Osteoblast (primary cell): ENCODE measurements at regions not wholly inside any gene's neighbourhood (a gene's known extent, or its start where the extent isn't known, plus 50 kb on each side); places are given as distances from the start of the nearest gene placed in this dataset.

ENCODE experiments used
- DNase-seq: peaks from one replicate; pipeline ENCODE4 v3.0.0; 2011; ENCODE audit warnings: low spot score, mixed read lengths; ENCODE audit not compliant: insufficient read length; ENCODE audit errors: missing footprints
- H2AFZ ChIP-seq: 2 replicates; pipeline ENCODE4 v1.6.0; 2011; ENCODE audit warnings: mild to moderate bottlenecking, low read length
- H3K27ac ChIP-seq: 2 replicates; pipeline ENCODE4 v1.5.1; 2011; ENCODE audit warnings: mild to moderate bottlenecking, low read depth, low read length, moderate library complexity
- H3K27me3 ChIP-seq: 2 replicates; pipeline ENCODE4 v1.6.0; 2012; ENCODE audit warnings: mild to moderate bottlenecking, control low read depth, inconsistent platforms, low read length, moderate library complexity; ENCODE audit not compliant: insufficient read depth
- H3K36me3 ChIP-seq: 2 replicates; pipeline ENCODE4 v1.5.1; 2011; ENCODE audit warnings: mild to moderate bottlenecking, low read length, control low read depth, moderate library complexity; ENCODE audit not compliant: insufficient read depth
- H3K4me1 ChIP-seq: 2 replicates; pipeline ENCODE4 v1.5.1; 2011; ENCODE audit warnings: mild to moderate bottlenecking, low read length, control low read depth, moderate library complexity; ENCODE audit not compliant: insufficient read depth
- H3K4me2 ChIP-seq: 2 replicates; pipeline ENCODE4 v1.6.0; 2011; ENCODE audit warnings: mild to moderate bottlenecking, low read length; ENCODE audit not compliant: insufficient read depth
- H3K4me3 ChIP-seq: fragments of 200-600 bp; sonication (generic); 3 replicates; pipeline ENCODE4 v1.5.1; 2012; ENCODE audit warnings: mild to moderate bottlenecking, low read length, inconsistent platforms; ENCODE audit not compliant: insufficient read depth
- H3K79me2 ChIP-seq: 2 replicates; pipeline ENCODE4 v1.6.0; 2012; ENCODE audit warnings: mild to moderate bottlenecking, low read length, control low read depth, inconsistent platforms; ENCODE audit not compliant: insufficient read depth
- H3K9me3 ChIP-seq: 2 replicates; pipeline ENCODE4 v1.5.1; 2011; ENCODE audit warnings: low read depth, low read length, control low read depth
- H4K20me1 ChIP-seq: 2 replicates; pipeline ENCODE4 v1.6.0; 2012; ENCODE audit warnings: mild to moderate bottlenecking, low read length, control low read depth; ENCODE audit not compliant: insufficient read depth
- TF ChIP-seq, protein P1 (sequence below): IDR thresholded peaks from 2 replicates; pipeline ENCODE4 v1.5.1; 2011; ENCODE audit warnings: mild to moderate bottlenecking, low read depth, low read length, moderate library complexity; ENCODE audit errors: extremely low read depth

DNA sequence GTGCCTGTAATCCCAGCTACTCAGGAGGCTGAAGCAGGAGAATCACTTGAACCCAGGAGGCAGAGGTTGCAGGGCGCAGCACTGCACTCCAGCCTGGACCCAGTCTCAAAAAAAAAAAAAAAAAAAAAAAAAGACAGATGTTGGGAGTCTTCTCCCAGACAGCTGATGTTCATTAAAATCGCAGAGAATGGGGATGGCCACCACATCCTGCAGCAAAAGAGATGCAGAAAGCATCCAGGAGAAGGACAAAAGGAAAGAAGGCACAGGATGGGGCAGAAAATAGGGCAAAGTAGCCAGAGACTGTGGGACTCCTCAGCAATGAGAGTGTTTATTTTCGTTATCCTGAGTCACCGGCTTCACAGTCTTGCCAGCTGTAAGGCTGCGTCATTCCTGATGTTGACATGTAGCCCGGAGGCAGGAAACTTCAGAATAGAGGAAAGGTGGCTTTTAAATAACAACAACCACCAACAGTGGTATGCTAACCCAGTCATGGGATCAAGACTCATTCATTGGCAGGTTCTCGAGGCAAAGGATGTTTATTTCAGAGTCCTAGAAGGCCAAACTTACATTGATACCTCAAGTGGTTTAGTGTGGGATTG lies 149.5 kb upstream of the SVIL start:
- no peaks in the 10 kb centered on the region for H3K27me3 ChIP-seq
- H3K27ac ChIP-seq: peak overlapping the region; percentile 86
- peak overlapping the region; percentile 59 for H3K4me2 ChIP-seq
- no peaks in the 10 kb centered on the region for H3K79me2 ChIP-seq
- H3K4me1 ChIP-seq: peaks cover 12% of the 10 kb centered on the region
- no peak overlapping the region for H2AFZ ChIP-seq
- no peaks in the 10 kb centered on the region for H3K36me3 ChIP-seq
- no peaks in the 10 kb centered on the region for H4K20me1 ChIP-seq
- TF ChIP-seq, protein P1, sequence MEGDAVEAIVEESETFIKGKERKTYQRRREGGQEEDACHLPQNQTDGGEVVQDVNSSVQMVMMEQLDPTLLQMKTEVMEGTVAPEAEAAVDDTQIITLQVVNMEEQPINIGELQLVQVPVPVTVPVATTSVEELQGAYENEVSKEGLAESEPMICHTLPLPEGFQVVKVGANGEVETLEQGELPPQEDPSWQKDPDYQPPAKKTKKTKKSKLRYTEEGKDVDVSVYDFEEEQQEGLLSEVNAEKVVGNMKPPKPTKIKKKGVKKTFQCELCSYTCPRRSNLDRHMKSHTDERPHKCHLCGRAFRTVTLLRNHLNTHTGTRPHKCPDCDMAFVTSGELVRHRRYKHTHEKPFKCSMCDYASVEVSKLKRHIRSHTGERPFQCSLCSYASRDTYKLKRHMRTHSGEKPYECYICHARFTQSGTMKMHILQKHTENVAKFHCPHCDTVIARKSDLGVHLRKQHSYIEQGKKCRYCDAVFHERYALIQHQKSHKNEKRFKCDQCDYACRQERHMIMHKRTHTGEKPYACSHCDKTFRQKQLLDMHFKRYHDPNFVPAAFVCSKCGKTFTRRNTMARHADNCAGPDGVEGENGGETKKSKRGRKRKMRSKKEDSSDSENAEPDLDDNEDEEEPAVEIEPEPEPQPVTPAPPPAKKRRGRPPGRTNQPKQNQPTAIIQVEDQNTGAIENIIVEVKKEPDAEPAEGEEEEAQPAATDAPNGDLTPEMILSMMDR: no peak
- DNase-seq: peak; percentile 96
- no peaks in the 10 kb centered on the region for H3K9me3 ChIP-seq
- no peak overlapping the region for H3K4me3 ChIP-seq

DNA sequence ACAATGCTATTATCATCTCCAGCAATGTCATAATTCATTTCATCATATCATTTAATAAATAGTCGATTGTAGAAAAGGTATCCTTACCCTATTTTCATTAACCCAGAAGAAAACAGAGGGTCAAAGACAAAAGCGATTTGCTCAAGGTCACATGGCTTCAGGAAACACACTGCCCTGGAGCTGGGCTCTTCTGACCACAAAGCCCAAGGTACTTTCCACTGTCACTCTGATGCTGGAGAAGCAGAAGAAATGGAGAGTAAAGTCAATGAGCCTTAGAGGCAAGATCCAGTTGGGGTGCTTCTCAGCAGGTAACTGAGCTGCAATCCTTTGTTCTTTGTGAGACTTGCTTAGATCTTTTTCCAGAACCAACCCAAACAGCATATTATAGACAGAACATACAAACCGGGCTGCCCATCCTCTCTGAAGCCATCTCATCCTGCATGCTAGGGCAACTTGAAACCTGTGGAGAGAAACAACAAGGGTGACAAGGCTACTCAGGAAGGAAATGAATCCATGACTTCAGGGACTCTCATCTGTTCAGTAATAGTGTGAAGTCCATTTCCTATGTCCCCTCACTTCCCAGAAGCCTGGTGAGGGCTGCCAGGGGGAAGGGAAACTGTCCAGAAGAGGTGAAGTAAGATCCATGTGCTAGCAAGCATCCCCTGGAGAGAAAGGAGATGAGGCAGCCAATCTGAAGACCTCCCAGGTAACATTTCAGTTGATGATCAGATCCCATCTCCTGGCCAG lies 148.6 kb upstream of the SVIL start:
- no peak for DNase-seq
- no peak overlapping the region for H3K4me2 ChIP-seq
- no peaks in the 10 kb centered on the region for H3K36me3 ChIP-seq
- TF ChIP-seq, protein P1: no peak
- no peak overlapping the region for H3K27ac ChIP-seq
- no peaks in the 10 kb centered on the region for H4K20me1 ChIP-seq
- H3K27me3 ChIP-seq: no peaks in the 10 kb centered on the region
- no peak overlapping the region for H3K4me3 ChIP-seq
- peaks cover 12% of the 10 kb centered on the region for H3K4me1 ChIP-seq
- H3K9me3 ChIP-seq: no peaks in the 10 kb centered on the region
- H2AFZ ChIP-seq: no peak overlapping the region
- no peaks in the 10 kb centered on the region for H3K79me2 ChIP-seq

DNA sequence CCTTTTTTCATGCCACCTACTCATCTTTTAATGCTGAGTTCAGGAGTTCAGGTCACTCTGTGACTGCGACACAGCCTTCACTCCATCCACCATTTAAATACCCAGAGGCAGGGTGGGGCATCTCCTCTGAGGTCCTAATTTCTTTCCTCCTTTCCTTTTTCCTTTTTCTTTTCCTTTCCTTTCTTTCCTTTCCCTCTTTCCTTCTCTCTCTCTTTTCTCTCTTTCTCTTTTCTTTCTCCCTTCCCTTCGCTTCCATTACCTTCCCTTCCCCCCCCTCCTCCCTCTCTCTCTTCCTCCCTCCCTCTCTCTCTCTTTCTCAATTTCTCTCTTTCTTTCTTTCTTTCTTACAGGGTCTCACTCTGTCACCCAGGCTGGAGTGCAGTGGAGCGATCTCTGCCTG lies 145.9 kb upstream of the SVIL start:
- H3K4me1 ChIP-seq: peaks cover 12% of the 10 kb centered on the region
- no peaks in the 10 kb centered on the region for H3K27me3 ChIP-seq
- no peaks in the 10 kb centered on the region for H3K36me3 ChIP-seq
- no peak for DNase-seq
- H3K4me3 ChIP-seq: no peak overlapping the region
- no peaks in the 10 kb centered on the region for H4K20me1 ChIP-seq
- H3K27ac ChIP-seq: no peak overlapping the region
- TF ChIP-seq, protein P1: no peak
- no peaks in the 10 kb centered on the region for H3K9me3 ChIP-seq
- no peak overlapping the region for H3K4me2 ChIP-seq
- no peak overlapping the region for H2AFZ ChIP-seq
- no peaks in the 10 kb centered on the region for H3K79me2 ChIP-seq

DNA sequence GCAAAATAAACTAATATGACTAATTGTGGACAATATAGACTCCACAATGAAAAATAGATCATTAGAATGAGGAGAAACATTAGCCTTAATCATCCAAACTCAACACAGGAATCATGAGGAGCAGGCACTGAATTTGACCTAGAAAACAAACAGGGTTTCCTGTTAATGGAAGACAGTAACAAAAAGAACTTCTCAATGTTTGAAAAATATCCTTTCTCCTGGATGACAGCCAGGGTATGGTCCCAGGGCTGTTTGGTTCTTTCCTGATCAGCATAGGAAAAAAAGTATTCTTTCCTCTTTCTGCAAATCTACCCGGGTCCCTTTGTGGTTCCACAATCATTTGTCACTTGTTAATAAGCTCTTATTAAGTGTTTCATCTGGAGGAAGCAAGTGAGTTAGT lies 145.3 kb upstream of the SVIL start:
- no peak overlapping the region for H2AFZ ChIP-seq
- H3K36me3 ChIP-seq: no peaks in the 10 kb centered on the region
- H4K20me1 ChIP-seq: no peaks in the 10 kb centered on the region
- H3K79me2 ChIP-seq: no peaks in the 10 kb centered on the region
- no peaks in the 10 kb centered on the region for H3K27me3 ChIP-seq
- H3K4me3 ChIP-seq: no peak overlapping the region
- TF ChIP-seq, protein P1: no peak
- no peaks in the 10 kb centered on the region for H3K9me3 ChIP-seq
- no peak for DNase-seq
- H3K27ac ChIP-seq: no peak overlapping the region
- H3K4me1 ChIP-seq: peaks cover 12% of the 10 kb centered on the region
- no peak overlapping the region for H3K4me2 ChIP-seq
